GM19351 (cell line): ENCODE measurements at regions not wholly inside any gene's neighbourhood (a gene's known extent, or its start where the extent isn't known, plus 50 kb on each side); places are given as distances from the start of the nearest gene placed in this dataset.

Experiments used
- ATAC-seq: cut with Tn5 transposase; IDR thresholded peaks from one replicate; pipeline ENCODE4 v1.9.1; 2021; ENCODE audit warnings: mild to moderate bottlenecking, moderate library complexity; ENCODE audit not compliant: unreplicated experiment

- ATAC-seq = no peak
Measured at GRCh38 chr3:35849496-35849895, 210.2 kb downstream of the ARPP21 start.

- no peak for ATAC-seq
Measured at GRCh38 chr3:35849963-35850362, 210.6 kb downstream of the ARPP21 start.

- ATAC-seq = peak; percentile 96
Measured at GRCh38 chr3:35857004-35857403, 217.7 kb downstream of the ARPP21 start.

GRCh38 chr3:35862057-35862456 is 222.7 kb downstream of the ARPP21 start:
- ATAC-seq = no peak

- ATAC-seq = no peak
Measured at GRCh38 chr3:35864871-35865270, 225.5 kb downstream of the ARPP21 start.

GRCh38 chr3:35867791-35868190 is 228.5 kb downstream of the ARPP21 start:
- no peak for ATAC-seq

- ATAC-seq = no peak
Measured at GRCh38 chr3:35871009-35871408, 231.7 kb downstream of the ARPP21 start.

GRCh38 chr3:35883929-35884328 is 244.6 kb downstream of the ARPP21 start:
- no peak for ATAC-seq

GRCh38 chr3:35894735-35895134 is 255.4 kb downstream of the ARPP21 start:
- ATAC-seq = no peak

- no peak for ATAC-seq
Measured at GRCh38 chr3:35899245-35899644, 259.9 kb downstream of the ARPP21 start.

GRCh38 chr3:35900079-35900478 is 260.8 kb downstream of the ARPP21 start:
- no peak for ATAC-seq

GRCh38 chr3:35908366-35909232 is 269.3 kb downstream of the ARPP21 start:
- ATAC-seq = peak; percentile 97

GRCh38 chr3:35919160-35919559 is 279.8 kb downstream of the ARPP21 start:
- ATAC-seq = no peak

- no peak for ATAC-seq
Measured at GRCh38 chr3:35921718-35922117, 282.4 kb downstream of the ARPP21 start.

GRCh38 chr3:35924070-35924469 is 284.7 kb downstream of the ARPP21 start:
- peak; percentile 67 for ATAC-seq

GRCh38 chr3:35927441-35927840 is 288.1 kb downstream of the ARPP21 start:
- ATAC-seq = no peak

- no peak for ATAC-seq
Measured at GRCh38 chr3:35929158-35929557, 289.8 kb downstream of the ARPP21 start.

- no peak for ATAC-seq
Measured at GRCh38 chr3:35931867-35932266, 292.5 kb downstream of the ARPP21 start.

GRCh38 chr3:35932995-35933394 is 293.7 kb downstream of the ARPP21 start:
- ATAC-seq = no peak

- ATAC-seq = no peak
Measured at GRCh38 chr3:35936571-35936970, 297.2 kb downstream of the ARPP21 start.

- ATAC-seq = no peak
Measured at GRCh38 chr3:35944926-35945710, 305.8 kb downstream of the ARPP21 start.
